ENCODE measurements at regions not wholly inside any gene's neighbourhood (a gene's known extent, or its start where the extent isn't known, plus 50 kb on each side); places are given as distances from the start of the nearest gene placed in this dataset.

GRCh38 chr13:106752584-106753170 is 184.7 kb upstream of the ARGLU1 start:
- no peak for DNase-seq

DNA sequence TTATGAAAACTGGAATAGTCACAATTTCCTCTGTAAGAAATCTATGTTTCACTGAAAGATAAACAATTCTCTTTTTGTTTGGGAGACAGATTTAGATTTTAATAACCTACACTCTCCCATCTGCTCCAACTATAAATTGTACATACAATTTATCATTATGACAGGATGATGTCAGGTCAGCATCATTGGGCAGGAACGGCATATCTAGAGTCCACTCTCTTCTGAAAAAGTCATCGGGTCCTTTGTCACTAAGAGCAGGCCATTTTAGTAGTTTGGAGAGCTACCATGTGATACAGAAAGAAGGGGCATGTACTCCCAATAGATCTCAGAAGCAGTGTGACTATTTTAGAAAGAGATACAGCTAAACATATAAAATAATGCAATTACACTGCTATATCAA is 180.8 kb upstream of the ARGLU1 start:
- DNase-seq, result no peak

DNA sequence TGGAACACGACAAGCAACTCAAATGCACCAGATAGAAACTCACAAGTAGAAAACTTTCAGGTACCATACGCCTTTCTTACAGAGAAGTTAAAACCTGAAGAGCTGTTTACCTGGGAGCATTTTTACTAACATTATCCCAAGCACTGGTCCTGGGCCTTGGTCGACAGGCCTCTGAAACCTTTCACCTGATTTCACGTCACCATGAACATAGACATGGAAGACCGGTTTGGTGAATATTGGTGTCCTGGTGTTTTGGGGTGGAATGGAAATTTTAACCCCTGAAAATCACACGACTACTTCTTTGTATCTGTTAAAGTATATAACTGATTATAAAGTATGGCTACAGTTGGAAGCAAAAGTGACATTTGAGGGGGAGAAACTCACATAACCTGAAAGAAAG is 176.6 kb upstream of the ARGLU1 start:
- no peak for DNase-seq

GRCh38 chr13:106738186-106738678 is 170.3 kb upstream of the ARGLU1 start:
- DNase-seq, result no peak

DNA sequence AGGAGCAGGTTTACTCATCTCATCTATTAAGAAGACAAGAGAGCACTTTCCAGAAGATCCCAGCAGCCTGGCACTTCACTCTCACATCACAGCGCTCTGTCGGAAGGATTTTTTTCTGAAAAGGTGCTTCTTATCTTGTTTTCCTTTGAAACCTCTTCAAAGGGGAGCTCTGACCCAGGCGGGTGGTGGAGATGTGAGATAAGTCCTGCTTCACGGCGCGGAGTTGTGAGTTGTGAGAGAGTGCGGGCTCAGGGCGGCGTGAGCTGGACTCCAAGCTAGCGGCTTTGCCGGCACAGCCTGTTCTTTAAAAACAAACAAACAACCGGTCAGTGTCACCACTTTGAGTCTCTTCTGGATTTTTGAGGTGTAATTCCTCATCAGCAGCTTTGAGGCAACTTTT is 169.0 kb upstream of the ARGLU1 start:
- DNase-seq, result no peak

DNA sequence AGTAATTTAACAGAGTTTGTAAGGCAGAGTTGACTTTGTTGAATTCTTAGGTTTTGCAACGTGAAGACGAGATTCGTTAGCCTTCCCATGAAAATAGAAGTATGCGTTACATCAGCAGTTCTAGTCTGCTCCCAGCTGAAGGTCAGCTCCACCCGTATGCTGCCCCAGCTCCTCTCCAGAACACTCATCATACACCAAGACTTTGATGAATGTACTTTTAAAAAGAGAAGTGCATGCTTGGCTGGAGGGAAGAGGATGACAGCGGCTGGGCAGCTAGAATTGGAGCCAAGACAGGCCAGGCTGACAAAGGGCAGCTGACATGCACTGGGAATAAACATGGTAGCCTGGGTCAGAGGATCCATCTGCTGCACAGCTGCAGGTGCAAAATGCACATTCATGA is 166.3 kb upstream of the ARGLU1 start:
- no peak for DNase-seq

DNA sequence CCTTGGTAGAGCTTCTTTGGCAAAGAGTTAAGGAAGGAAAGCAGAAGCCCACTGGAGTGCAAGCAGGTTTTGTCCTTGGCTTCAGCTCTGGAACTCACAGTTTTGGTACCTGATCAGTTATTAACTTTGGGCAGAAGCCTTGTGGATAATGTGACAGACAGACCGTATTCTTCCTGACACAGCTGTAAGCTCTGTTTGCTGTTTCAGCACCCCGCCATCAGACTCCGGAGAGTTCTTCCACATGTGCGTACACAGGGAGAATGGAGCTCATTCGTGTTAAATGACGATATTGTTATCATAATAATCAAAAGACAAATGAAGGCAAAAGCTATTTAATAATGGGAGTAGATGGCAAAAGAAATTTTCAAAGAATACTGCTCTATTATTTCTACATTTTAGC is 155.1 kb upstream of the ARGLU1 start:
- DNase-seq, result no peak

- DNase-seq, result no peak
Measured at GRCh38 chr13:106722620-106723019, 154.7 kb upstream of the ARGLU1 start.

- no peak for DNase-seq
Measured at GRCh38 chr13:106721599-106721998, 153.7 kb upstream of the ARGLU1 start.

- no peak for DNase-seq
Measured at GRCh38 chr13:106714271-106714982, 146.5 kb upstream of the ARGLU1 start.

GRCh38 chr13:106712381-106712780 is 144.4 kb upstream of the ARGLU1 start:
- DNase-seq, result no peak

DNA sequence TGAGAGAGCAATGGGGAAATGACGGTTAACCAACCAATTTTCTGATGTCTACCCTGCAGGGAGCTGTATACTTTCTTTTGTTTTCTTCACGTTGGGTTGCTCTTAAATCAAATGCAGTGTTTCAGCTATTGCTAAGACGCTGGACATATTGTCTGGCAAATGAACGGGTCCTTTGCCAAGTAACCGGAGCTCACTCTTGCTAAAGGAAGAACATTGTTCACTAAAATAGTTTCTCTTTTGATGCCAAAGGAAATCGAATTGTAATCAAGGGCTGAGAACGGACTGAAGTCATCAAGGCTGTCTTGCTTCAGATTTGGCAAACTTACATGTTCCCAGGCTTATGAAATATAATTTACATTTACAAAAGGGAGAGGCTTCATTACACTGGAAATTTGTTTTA is 142.3 kb upstream of the ARGLU1 start:
- DNase-seq, result no peak

DNA sequence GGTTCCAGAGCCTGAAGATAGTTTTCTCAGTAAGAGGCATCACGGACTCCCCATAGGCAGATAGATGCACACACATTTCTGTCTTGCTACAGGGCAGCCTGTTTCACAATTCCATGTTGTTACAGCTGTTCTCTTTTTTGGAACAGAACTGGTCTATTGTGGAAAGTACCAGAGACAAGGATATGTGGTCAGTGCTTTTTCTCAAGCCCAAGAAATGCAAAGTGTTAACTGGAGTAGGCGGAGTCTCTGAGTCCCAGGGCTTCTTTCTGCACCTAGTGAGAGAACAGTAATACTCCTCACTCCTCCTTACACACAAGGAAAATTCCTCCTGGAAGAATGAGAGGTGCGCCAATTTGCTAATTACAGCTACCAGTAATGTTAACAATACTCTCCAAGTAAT is 141.6 kb upstream of the ARGLU1 start:
- no peak for DNase-seq

- DNase-seq, result no peak
Measured at GRCh38 chr13:106702505-106702904, 134.6 kb upstream of the ARGLU1 start.

DNA sequence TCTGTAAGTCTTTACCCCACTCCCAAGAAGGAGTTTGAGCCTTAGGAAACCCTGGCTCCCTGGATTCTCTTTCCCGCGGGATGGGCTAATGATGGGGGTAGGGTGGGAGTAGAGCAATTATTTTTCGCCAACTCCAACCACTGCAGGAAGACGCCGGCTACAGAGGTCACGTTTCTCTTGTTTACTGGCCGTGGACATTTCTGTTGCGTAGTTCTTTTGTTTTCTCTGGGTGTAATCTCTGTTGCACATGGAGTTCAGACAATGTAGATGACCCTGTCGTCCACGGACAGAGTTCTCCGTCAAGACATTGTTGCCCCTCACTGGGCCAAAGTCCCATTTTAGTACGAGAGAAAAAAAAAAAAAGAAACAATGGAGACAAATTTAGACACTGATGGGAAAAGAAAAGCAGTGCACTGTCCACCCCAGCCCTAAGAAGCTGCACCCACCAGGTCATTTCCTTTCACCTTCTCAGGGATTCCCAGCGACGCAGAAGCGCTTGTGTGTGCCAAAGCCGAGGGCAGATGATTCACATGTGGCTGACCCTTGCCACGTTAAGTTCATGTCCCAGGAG is 133.9 kb upstream of the ARGLU1 start:
- no peak for DNase-seq

DNA sequence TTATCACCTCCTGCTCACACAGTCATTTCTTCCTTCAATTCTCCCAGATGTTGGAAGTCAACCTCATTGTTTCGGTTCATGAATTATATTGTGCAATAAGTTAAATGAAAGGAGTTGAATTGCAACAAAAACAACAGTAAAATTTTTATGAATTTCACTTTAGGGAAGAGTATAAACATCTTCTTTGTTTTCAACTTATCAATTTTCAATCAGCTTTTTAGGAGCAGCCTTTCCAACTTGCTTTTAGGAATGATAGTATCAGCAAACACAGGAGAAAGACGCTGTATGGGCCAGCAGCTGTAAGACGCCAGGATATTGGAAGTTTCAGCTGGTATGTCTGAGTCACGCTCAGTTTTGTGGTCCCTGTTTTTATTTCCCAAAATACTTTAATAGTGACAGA is 132.5 kb upstream of the ARGLU1 start:
- DNase-seq, result no peak

GRCh38 chr13:106700007-106700406 is 132.1 kb upstream of the ARGLU1 start:
- no peak for DNase-seq

DNA sequence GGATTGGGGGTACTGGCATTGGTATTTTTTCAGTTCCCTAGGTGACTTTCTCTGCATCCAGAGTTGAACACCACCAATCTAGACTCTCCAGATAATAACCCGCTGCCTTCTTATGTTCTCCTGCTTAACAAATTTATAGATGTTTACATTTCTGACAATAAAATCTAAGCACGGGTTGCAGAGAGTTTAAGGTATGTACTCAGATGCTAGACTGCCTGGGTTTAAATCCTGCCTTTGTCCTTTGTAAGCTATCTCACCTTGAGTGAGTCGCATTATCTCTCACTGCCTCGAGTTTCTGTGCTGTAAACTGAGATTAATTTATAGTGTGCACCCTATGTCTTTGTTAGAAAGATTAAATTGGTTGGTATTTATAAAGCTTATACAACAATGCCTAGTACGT is 131.4 kb upstream of the ARGLU1 start:
- DNase-seq, result no peak

DNA sequence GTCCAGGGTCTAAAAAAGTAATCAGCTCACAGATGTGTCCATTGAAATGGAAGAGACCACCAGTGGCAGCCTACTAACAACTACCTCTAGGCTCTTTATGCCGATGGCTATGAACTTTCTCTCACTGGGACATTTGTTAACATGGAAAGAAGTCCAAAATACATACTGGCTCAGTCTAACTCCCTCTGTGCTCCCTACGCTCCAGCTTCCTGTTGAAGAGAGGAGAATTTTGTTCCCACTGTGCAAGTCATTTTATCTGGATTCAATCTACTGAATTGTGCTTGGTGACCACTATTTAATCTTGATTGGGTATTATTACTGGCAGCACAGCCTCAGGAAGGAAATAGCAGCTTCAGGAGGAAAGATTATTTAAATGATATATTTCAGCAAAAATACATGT is 128.8 kb upstream of the ARGLU1 start:
- DNase-seq, result no peak

- no peak for DNase-seq
Measured at GRCh38 chr13:106696140-106696539, 128.2 kb upstream of the ARGLU1 start.

DNA sequence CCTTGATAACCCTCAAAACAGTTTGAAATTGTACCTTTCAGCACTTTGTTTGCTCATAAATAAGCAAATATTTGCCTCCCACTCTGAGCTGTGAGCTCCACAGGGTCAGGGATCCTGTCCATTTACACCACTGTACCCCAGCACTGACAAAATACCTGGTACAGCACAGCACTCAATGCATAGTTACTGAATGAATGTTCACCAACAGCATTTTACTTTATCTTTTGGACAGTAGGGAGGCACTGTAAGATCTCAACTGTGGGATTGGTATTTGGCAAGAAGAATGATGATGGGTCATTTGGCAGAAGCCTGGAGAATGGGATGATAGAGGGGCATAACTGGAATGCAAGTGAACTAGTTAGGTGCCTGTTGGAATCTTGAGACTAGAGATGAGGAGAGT is 127.2 kb upstream of the ARGLU1 start:
- no peak for DNase-seq

GRCh38 chr13:106691861-106692260 is 123.9 kb upstream of the ARGLU1 start:
- no peak for DNase-seq

GRCh38 chr13:106691341-106691740 is 123.4 kb upstream of the ARGLU1 start:
- DNase-seq, result no peak

DNA sequence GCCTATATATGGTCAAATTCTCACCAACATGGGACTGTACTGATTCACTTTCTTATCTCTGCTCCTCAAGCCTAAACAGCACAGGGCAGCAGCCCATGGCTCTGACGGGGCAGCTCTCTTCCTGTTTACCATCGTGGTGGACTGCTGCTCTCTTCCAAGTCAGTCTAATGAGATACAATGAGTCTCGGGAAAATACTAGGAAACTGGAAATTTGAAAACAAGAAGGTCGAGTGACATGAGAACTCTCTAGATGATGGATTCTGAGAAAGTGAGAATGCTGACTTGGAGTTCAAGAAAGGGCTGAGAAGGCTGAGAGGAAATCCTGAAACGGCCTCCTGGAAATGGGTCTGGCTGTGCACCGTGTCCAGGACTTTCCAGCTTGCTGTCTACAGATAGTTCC is 122.8 kb upstream of the ARGLU1 start:
- no peak for DNase-seq

DNA sequence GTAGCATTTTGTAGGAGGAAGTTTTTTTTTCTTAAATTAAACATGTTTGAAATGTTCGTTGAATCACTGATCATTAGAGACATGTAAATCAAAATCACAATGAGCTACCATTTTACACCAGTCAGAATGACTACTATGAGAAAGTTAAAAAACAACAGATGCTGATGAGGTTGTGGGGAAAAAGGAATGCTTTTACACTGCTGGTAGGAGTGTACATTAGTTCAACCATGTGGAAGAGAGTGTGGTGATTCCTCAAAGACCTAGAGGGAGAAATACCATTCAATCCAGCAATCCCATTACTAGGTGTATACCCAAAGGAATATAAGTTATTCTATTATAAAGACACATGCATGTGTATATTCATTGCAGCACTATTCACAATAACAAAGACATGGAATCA is 122.0 kb upstream of the ARGLU1 start:
- no peak for DNase-seq

Measured in DMS79 treated with DMSO at 0.1 percent for 48 hours (cell line).